Psoas muscle (tissue), 7 donors: ENCODE measurements at regions not wholly inside any gene's neighbourhood (a gene's known extent, or its start where the extent isn't known, plus 50 kb on each side); places are given as distances from the start of the nearest gene placed in this dataset.

Experiments
- ATAC-seq, 4 donors: fragments of 200-7000 bp; cut with Tn5 transposase; one replicate each; pipeline ENCODE4 v1.9.1; 2020; ENCODE audit warnings: moderate library complexity in 3 of 4, mild to moderate bottlenecking in 2 of 4
- DNase-seq, 2 donors: peaks; one replicate each; pipeline ENCODE4 v3.0.0-alpha.2; 2020
- H3K27ac ChIP-seq: fragments of 200-600 bp; one replicate; pipeline ENCODE4 v1.8.0; 2022
- H3K27me3 ChIP-seq, 3 donors: fragments of 200-600 bp in 1 of 3; one replicate each; pipeline versions ENCODE4 v1.6.1 to v1.8.0; 2013 to 2022; ENCODE audit warnings: low read length in 2 of 3, mild to moderate bottlenecking in 2 of 3, moderate library complexity in 1 of 3; ENCODE audit not compliant: insufficient read depth in 3 of 3
- H3K36me3 ChIP-seq, 2 donors: fragments of 200-600 bp in 1 of 2; one replicate each; pipeline versions ENCODE4 v1.6.1 to v1.8.0; 2013 to 2022; ENCODE audit warnings: low read depth in 1 of 2, mild to moderate bottlenecking in 1 of 2, moderate library complexity in 1 of 2; ENCODE audit not compliant: insufficient read depth in 1 of 2
- H3K4me1 ChIP-seq: fragments of 200-600 bp; one replicate; pipeline ENCODE4 v1.8.0; 2022
- H3K4me3 ChIP-seq: fragments of 200-600 bp; one replicate; pipeline ENCODE4 v1.8.0; 2022; ENCODE audit warnings: mild to moderate bottlenecking
- H3K9me3 ChIP-seq: fragments of 200-600 bp; one replicate; pipeline ENCODE4 v1.8.0; 2022
- CTCF ChIP-seq: fragments of 200-600 bp; IDR thresholded peaks from one replicate; pipeline ENCODE4 v1.8.0; 2022; ENCODE audit warnings: antibody characterized with exemption
- WGBS, 3 donors: extraction: QIAGEN DNeasy Blood & Tissue Kit; methylation state at CpG; one replicate each; pipeline versions ENCODE4 v1.1.6 to v1.1.7; 2013; 5-methylcytosine and 5-hydroxymethylcytosine counted together
- intact Hi-C, 2 donors: fragments of 100-400 bp; cut with DNase I; formaldehyde crosslinking; loops; one replicate each; pipeline versions ENCODE4 v1.11.0 to v1.14.2; 2022
- donor health status: healthy with polysubstance abuse.
- donor health status: DM: no; HTN: no; CAD: no; lungs with moderate emphysema.
- donor health status: Bipolar disorder and iron deficiency.
- donor health status: healthy.
- donor health status: DM: yes; HTN: yes; CAD: no.
- donor health status: DM: no; HTN: no; CAD: no.
- donor health status: DM: yes; HTN: yes; CAD: no.

- no peaks in the 10 kb centered on the region for H3K36me3 ChIP-seq
- H3K4me3 ChIP-seq: no peak overlapping the region
- no peaks in the 10 kb centered on the region for H3K9me3 ChIP-seq
- no peak for DNase-seq
- H3K27me3 ChIP-seq: peaks cover 0 to 2% (median 0%) of the 10 kb centered on the region in 3 donors
- no peak for TF ChIP-seq CTCF
- WGBS, 3 donors: 56 to 75% (median 71%) methylated on average over 5 of the region's 5 CpGs
- no peak for ATAC-seq
- intact Hi-C loops: no loop called here
- H3K27ac ChIP-seq: no peak overlapping the region
- peaks cover 4% of the 10 kb centered on the region for H3K4me1 ChIP-seq
Observed at GRCh38 chr9:16314476-16314875, 556.0 kb downstream of the BNC2 start.

GRCh38 chr9:16315720-16316119, 554.8 kb downstream of the BNC2 start:
- DNase-seq: no peak
- intact Hi-C loops: no loop called here
- Histone ChIP-seq H3K4me3 (no peak overlapping the region), H3K4me1 (no peaks in the 10 kb centered on the region), H3K36me3 (no peaks in the 10 kb centered on the region), H3K27me3 (peaks cover 0 to 5% (median 0%) of the 10 kb centered on the region in 3 donors), H3K9me3 (no peaks in the 10 kb centered on the region), H3K27ac (no peak overlapping the region)
- peak in 2 of 4 donors; percentile 6 to 15 for ATAC-seq
- TF ChIP-seq CTCF: no peak
- WGBS, 3 donors: 62 to 65% (median 64%) methylated on average over 6 of the region's 6 CpGs

GRCh38 chr9:16316456-16316855, 554.0 kb downstream of the BNC2 start:
- no peak for TF ChIP-seq CTCF
- H3K27ac ChIP-seq: no peak overlapping the region
- H3K27me3 ChIP-seq: peaks cover 0 to 5% (median 0%) of the 10 kb centered on the region in 3 donors
- intact Hi-C loops: no loop called here
- no peaks in the 10 kb centered on the region for H3K9me3 ChIP-seq
- no peaks in the 10 kb centered on the region for H3K36me3 ChIP-seq
- DNase-seq (no peak), ATAC-seq (peak; percentile 49 to 81 (median 64))
- H3K4me1 ChIP-seq: no peaks in the 10 kb centered on the region
- WGBS, 3 donors: 44 to 56% (median 47%) methylated on average over 9 of the region's 9 CpGs
- no peak overlapping the region for H3K4me3 ChIP-seq

DNA sequence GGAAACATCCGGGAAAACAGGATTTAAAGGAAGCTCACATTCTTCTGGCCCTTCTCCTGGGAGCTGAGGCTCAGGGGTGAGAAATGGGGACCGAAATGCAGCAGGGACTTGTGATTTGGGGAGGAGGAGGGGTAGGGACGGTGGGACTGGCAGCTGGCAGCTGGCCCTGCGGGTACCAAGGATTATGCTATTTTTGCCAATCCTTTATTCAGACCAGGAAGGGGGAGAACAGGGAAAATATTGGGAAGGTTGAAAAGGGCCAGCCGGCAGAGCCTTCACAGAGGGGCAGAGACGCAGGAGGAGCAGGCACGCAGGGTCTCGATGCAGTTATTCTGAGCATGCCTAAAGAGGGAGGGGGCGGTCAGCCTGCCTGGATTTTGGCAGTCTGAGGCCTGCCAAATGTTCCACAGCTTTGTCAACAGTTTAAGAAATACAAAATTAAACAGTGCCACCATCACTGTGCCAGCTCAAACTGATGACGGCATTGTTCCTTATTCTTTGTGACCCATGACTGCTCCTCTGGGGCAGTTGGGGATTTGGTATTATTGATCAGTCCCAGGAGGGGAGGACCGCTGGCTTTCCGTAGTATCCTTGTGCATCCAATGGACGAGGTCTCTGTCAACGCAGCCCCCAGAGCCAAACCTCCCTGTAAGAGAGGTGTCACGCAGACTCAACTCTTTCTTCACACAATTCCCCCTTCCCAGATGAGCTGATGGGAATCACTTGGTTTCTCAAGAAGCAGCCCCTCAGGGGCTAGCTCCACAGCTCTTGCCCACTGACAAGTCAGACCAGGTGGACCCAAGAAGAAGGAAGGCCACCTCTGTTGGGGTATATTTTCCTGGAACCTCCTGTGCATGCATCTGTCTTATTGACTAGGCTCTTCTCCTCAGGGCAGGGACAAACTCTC, 553.3 kb downstream of the BNC2 start:
- ATAC-seq (no peak), DNase-seq (no peak)
- intact Hi-C loops: no loop called here
- Histone ChIP-seq H3K4me3 (no peak overlapping the region), H3K9me3 (no peaks in the 10 kb centered on the region), H3K27ac (no peak overlapping the region), H3K27me3 (peaks cover 0 to 5% (median 0%) of the 10 kb centered on the region in 3 donors), H3K4me1 (no peaks in the 10 kb centered on the region), H3K36me3 (no peaks in the 10 kb centered on the region)
- 42 to 56% (median 45%) methylated on average over 15 of the region's 15 CpGs for WGBS, 3 donors
- TF ChIP-seq CTCF: no peak
